ENCODE measurements at regions not wholly inside any gene's neighbourhood (a gene's known extent, or its start where the extent isn't known, plus 50 kb on each side); places are given as distances from the start of the nearest gene placed in this dataset.
A peak's percentile ranks its signal among the peaks of the same experiment; 100 is the strongest.

- H3K4me1 ChIP-seq (ENCODE audit: insufficient read depth) = no peaks in the 10 kb centered on the region
Observed at GRCh38 chr5:77140350-77140749, 53.3 kb upstream of the ZBED3 start.

GRCh38 chr5:77139001-77139400 lies 51.9 kb upstream of the ZBED3 start:
- no peaks in the 10 kb centered on the region for H3K27me3 Mint-ChIP-seq (ENCODE audit: insufficient read depth, low read depth, poor library complexity)
- H3K4me3 Mint-ChIP-seq = no peak overlapping the region
- Histone ChIP-seq H2AFZ (no peak overlapping the region), H3K4me1 (ENCODE audit: insufficient read depth) (no peaks in the 10 kb centered on the region), H3K27me3 (ENCODE audit: insufficient read depth) (no peaks in the 10 kb centered on the region), H3K79me2 (replicated peaks; ENCODE audit: insufficient read depth) (no peaks in the 10 kb centered on the region), H3K4me3 (no peak overlapping the region), H3K4me2 (no peak overlapping the region), H4K20me1 (replicated peaks; ENCODE audit: insufficient read depth) (no peaks in the 10 kb centered on the region), H3K27ac (ENCODE audit: low read depth) (no peak overlapping the region), H3K36me3 (ENCODE audit: insufficient read depth) (no peaks in the 10 kb centered on the region), H3K9me2 (ENCODE audit: insufficient read depth) (no peaks in the 10 kb centered on the region), H3F3A (replicated peaks; ENCODE audit: low read depth) (no peaks in the 10 kb centered on the region)
- no peak overlapping the region for H3K27ac Mint-ChIP-seq
- DNase-seq (ENCODE audit: low spot score) (no peak), ATAC-seq (peak; percentile 74)
- no peak for TF ChIP-seq EZH2phosphoT487 (IDR thresholded peaks at IDR 0.05; ENCODE audit: unreplicated experiment)
- no peak for TF ChIP-seq CREB1 (CRISPR knock-in tag; IDR thresholded peaks at IDR 0.05; ENCODE audit: low read depth)
- TF ChIP-seq ZNF462 (CRISPR knock-in tag; IDR thresholded peaks at IDR 0.05) = no peak
- no peak for TF ChIP-seq ZNF114 (CRISPR knock-in tag; IDR thresholded peaks at IDR 0.05)
- no peak for TF ChIP-seq ETS1 (IDR thresholded peaks at IDR 0.05)
- TF ChIP-seq POLR2AphosphoS5 (IDR thresholded peaks at IDR 0.05; ENCODE audit: low read depth) = no peak
- no peak for TF ChIP-seq CTCF (conservative IDR thresholded peaks at IDR 0.05; ENCODE audit: low read depth in 2 of 2)
- no peaks in the 10 kb centered on the region for H3K36me3 Mint-ChIP-seq (ENCODE audit: low read depth)
- peaks cover 15% of the 10 kb centered on the region; the same call in 2 of the 3 replicates for H3K4me1 Mint-ChIP-seq
- H3K9me3 Mint-ChIP-seq = no peaks in the 10 kb centered on the region

More at GRCh38 chr5:77140350-77140749, 53.3 kb upstream of the ZBED3 start:
- Histone ChIP-seq H4K20me1 (replicated peaks; ENCODE audit: insufficient read depth) (no peaks in the 10 kb centered on the region), H3K27me3 (ENCODE audit: insufficient read depth) (no peaks in the 10 kb centered on the region), H2AFZ (no peak overlapping the region), H3K27ac (ENCODE audit: low read depth) (no peak overlapping the region), H3K4me3 (no peak overlapping the region), H3K36me3 (ENCODE audit: insufficient read depth) (no peaks in the 10 kb centered on the region), H3K79me2 (replicated peaks; ENCODE audit: insufficient read depth) (no peaks in the 10 kb centered on the region), H3K4me2 (no peak overlapping the region), H3K9me2 (ENCODE audit: insufficient read depth) (no peaks in the 10 kb centered on the region), H3F3A (replicated peaks; ENCODE audit: low read depth) (no peaks in the 10 kb centered on the region)
- Mint-ChIP-seq H3K27me3 (ENCODE audit: insufficient read depth, low read depth, poor library complexity) (no peaks in the 10 kb centered on the region), H3K4me1 (peaks cover 17% of the 10 kb centered on the region; the same call in 2 of the 3 replicates), H3K9me3 (no peaks in the 10 kb centered on the region), H3K4me3 (no peak overlapping the region), H3K27ac (no peak overlapping the region), H3K36me3 (ENCODE audit: low read depth) (no peaks in the 10 kb centered on the region)
- DNase-seq (ENCODE audit: low spot score) (peak; percentile 51), ATAC-seq (peak; percentile 88)
- TF ChIP-seq CREB1 (CRISPR knock-in tag; IDR thresholded peaks at IDR 0.05; ENCODE audit: low read depth) (no peak), CTCF (conservative IDR thresholded peaks at IDR 0.05; ENCODE audit: low read depth in 2 of 2) (0 out of 4 replicates have a peak, but pooled peaks of 1 of the 2 experiments have one; percentile 6)

Measured in GM23338 (cell line).